ENCODE measurements at regions not wholly inside any gene's neighbourhood (a gene's known extent, or its start where the extent isn't known, plus 50 kb on each side); places are given as distances from the start of the nearest gene placed in this dataset.

DNA sequence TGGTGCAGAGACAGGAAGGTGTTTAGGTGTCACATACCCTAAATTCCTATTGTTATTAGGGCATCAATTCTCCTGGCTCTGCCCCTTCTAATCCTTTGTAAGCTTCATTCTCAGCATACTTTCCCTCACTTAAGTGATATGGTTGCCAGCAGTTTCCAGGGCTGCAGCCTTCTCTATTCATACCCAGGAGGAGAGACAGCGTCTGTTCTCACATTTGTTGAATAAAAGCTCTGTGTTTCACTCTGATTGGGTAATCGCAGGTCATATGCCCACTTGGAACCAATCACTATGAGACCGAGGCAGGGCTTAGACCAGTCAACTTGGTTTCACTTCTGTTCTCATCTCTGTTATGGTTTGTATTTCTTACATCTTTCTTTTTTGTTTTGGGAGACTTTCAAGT is 109.6 kb upstream of the MTPN start:
- no peaks in the 10 kb centered on the region for H3K36me3 ChIP-seq
- H3K9me3 ChIP-seq, result no peaks in the 10 kb centered on the region
- no peaks in the 10 kb centered on the region for H3K4me1 ChIP-seq (ENCODE audit: control insufficient read depth in 1 of 2, insufficient read depth in 1 of 2, low read depth in 1 of 2, low read length in 1 of 2)
- H3K4me3 ChIP-seq (ENCODE audit: low read depth in 1 of 2, low read length in 1 of 2), result no peak overlapping the region
- TF ChIP-seq, protein P1, sequence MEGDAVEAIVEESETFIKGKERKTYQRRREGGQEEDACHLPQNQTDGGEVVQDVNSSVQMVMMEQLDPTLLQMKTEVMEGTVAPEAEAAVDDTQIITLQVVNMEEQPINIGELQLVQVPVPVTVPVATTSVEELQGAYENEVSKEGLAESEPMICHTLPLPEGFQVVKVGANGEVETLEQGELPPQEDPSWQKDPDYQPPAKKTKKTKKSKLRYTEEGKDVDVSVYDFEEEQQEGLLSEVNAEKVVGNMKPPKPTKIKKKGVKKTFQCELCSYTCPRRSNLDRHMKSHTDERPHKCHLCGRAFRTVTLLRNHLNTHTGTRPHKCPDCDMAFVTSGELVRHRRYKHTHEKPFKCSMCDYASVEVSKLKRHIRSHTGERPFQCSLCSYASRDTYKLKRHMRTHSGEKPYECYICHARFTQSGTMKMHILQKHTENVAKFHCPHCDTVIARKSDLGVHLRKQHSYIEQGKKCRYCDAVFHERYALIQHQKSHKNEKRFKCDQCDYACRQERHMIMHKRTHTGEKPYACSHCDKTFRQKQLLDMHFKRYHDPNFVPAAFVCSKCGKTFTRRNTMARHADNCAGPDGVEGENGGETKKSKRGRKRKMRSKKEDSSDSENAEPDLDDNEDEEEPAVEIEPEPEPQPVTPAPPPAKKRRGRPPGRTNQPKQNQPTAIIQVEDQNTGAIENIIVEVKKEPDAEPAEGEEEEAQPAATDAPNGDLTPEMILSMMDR (IDR thresholded peaks at IDR 0.05), result no peak
- no peak overlapping the region for H3K27ac ChIP-seq
- H3K27me3 ChIP-seq, result no peaks in the 10 kb centered on the region

DNA sequence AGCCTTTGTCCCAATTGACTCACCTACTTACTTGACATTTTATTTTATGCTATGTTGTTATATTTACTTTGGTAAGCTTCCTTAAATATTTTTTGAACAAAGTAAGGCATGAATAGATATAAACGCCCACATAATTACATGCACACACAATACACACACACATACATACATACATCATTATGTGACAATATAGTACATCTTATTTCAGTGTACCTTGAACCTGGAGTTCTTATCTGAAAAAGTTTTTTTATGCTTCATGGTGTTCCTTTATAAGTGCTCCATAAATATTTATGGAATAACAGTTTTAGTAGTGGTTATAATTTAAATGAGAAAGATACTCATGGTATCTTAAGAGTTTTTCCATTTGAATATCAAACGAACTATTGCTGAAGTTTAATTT is 102.8 kb upstream of the MTPN start:
- H3K9me3 ChIP-seq, result no peaks in the 10 kb centered on the region
- TF ChIP-seq, protein P1 (IDR thresholded peaks at IDR 0.05), result no peak
- H3K27ac ChIP-seq, result no peak overlapping the region
- no peaks in the 10 kb centered on the region for H3K27me3 ChIP-seq
- H3K4me3 ChIP-seq (ENCODE audit: low read depth in 1 of 2, low read length in 1 of 2), result no peak overlapping the region
- no peaks in the 10 kb centered on the region for H3K4me1 ChIP-seq (ENCODE audit: control insufficient read depth in 1 of 2, insufficient read depth in 1 of 2, low read depth in 1 of 2, low read length in 1 of 2)
- H3K36me3 ChIP-seq, result no peaks in the 10 kb centered on the region

DNA sequence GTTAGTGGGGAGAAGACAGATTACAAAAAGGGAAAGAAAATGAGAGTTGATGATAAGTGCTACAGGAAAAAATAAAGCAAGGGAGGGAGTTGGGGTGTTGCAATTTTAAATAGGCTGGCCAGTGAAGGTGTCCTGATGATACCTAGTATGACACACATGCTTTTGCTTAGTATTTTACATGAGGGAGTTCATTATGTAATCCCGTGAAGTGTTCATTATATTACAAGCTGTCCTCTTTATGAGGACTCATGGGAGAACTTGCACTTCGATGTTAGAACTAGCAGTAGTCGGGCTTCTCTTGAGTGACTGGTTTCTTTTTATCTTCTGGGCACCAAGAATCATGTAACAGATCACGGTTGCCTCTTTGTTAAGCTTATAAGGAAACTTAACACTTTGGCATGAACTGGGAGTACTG is 102.3 kb upstream of the MTPN start:
- Histone ChIP-seq H3K4me1 (ENCODE audit: control insufficient read depth in 1 of 2, insufficient read depth in 1 of 2, low read depth in 1 of 2, low read length in 1 of 2) (no peaks in the 10 kb centered on the region), H3K36me3 (no peaks in the 10 kb centered on the region), H3K9me3 (no peaks in the 10 kb centered on the region), H3K27me3 (no peaks in the 10 kb centered on the region), H3K27ac (no peak overlapping the region), H3K4me3 (ENCODE audit: low read depth in 1 of 2, low read length in 1 of 2) (no peak overlapping the region)
- TF ChIP-seq, protein P1 (IDR thresholded peaks at IDR 0.05), result no peak

DNA sequence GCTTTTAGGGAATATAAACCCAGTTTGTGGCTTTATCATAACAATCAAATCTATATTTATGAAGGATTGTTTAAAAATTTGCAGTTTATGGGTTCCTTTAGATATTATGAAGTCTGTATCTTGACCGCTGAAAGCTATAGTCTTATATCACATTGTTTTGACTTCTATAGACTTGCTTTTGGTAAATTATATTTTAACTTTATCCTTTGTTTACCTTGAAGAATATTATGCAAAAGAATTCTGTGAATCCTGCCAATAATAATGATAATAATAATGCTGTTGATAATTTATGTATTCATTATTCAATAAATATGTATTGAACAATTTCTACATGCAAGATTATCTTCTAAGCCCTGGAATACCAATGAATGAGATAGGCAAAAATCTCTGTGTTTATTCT is 101.9 kb upstream of the MTPN start:
- Histone ChIP-seq H3K27ac (no peak overlapping the region), H3K27me3 (no peaks in the 10 kb centered on the region), H3K4me3 (ENCODE audit: low read depth in 1 of 2, low read length in 1 of 2) (no peak overlapping the region), H3K36me3 (no peaks in the 10 kb centered on the region), H3K9me3 (no peaks in the 10 kb centered on the region), H3K4me1 (ENCODE audit: control insufficient read depth in 1 of 2, insufficient read depth in 1 of 2, low read depth in 1 of 2, low read length in 1 of 2) (no peaks in the 10 kb centered on the region)
- TF ChIP-seq, protein P1 (IDR thresholded peaks at IDR 0.05), result no peak

DNA sequence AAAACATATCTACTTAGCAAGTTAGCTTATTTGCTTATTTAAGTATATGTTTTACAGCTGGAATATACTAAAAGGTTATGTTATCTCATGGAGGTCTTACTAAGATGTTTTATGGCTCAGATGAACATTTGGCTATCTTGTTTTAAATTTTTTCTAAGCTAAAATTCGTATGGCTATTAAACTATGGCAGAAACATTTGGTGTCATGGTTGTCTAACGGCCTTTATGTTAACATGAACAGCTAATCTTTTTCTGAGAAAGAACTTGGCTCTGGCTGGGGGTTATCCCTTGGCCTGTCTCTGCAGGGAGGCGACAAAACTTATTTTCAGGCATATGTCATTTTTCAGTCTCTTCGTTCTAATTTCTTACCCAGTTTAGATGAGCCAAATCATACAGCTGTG is 101.5 kb upstream of the MTPN start:
- TF ChIP-seq, protein P1 (IDR thresholded peaks at IDR 0.05), result no peak
- Histone ChIP-seq H3K27ac (no peak overlapping the region), H3K4me1 (ENCODE audit: control insufficient read depth in 1 of 2, insufficient read depth in 1 of 2, low read depth in 1 of 2, low read length in 1 of 2) (no peaks in the 10 kb centered on the region), H3K9me3 (no peaks in the 10 kb centered on the region), H3K4me3 (ENCODE audit: low read depth in 1 of 2, low read length in 1 of 2) (no peak overlapping the region), H3K36me3 (no peaks in the 10 kb centered on the region), H3K27me3 (no peaks in the 10 kb centered on the region)

DNA sequence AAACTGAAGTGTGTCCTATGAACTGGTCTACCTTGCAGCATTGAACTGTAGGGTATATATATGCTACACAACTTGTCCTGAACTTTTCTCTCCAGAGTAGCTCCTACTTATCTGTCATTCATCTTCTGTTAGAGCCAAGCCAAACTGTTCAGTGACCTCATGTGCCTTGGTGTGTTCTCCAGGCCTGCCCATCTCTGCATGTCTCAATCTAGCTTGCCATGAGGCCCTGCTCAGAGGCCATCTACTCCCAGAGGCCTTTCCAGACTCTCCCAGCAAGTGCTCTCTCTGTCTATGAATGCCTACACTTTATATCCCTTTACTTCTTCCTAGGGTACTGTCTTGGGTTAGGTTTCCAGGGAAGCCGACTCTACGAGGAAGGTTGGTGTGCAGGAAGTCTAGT is 99.8 kb upstream of the MTPN start:
- Histone ChIP-seq H3K9me3 (no peaks in the 10 kb centered on the region), H3K27ac (no peak overlapping the region), H3K36me3 (no peaks in the 10 kb centered on the region), H3K4me1 (ENCODE audit: control insufficient read depth in 1 of 2, insufficient read depth in 1 of 2, low read depth in 1 of 2, low read length in 1 of 2) (no peaks in the 10 kb centered on the region), H3K4me3 (ENCODE audit: low read depth in 1 of 2, low read length in 1 of 2) (no peak overlapping the region), H3K27me3 (no peaks in the 10 kb centered on the region)
- TF ChIP-seq, protein P1 (IDR thresholded peaks at IDR 0.05), result no peak
